ENCODE measurements at regions not wholly inside any gene's neighbourhood (a gene's known extent, or its start where the extent isn't known, plus 50 kb on each side); places are given as distances from the start of the nearest gene placed in this dataset.

DNA sequence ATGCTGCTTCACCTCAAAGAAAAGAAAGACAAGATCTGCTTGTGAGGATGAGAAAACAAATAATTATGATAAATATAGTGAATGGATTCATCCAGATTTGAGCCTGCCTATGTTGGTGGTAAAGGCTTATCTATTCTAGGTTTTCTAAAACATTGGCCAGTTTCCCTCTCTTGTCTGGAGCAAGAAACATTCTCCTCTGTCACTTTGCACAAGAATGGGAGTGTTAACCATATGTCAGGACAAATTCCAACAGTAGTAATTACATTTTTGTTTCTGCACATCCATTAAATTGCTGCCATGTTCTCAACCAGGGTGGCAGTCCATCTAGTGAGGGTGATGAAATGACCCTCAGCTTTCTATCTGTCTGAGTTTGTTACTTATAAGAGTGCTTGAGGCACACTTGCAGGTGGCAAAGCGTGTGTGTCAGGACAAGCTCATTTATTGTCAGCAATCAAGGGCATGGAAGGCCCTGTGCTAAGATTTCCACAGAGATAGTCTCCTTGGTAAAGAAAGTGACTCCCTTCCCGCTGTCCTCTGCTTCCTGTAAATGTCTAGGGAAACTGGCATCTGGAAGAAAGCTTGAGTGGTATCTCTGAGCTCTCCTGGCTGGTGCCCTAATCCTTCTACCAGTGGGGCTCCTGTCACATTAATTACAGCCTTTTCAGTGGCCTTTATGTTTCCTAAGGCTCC, 502.1 kb upstream of the FLRT2 start:
- TF ChIP-seq, protein P1, sequence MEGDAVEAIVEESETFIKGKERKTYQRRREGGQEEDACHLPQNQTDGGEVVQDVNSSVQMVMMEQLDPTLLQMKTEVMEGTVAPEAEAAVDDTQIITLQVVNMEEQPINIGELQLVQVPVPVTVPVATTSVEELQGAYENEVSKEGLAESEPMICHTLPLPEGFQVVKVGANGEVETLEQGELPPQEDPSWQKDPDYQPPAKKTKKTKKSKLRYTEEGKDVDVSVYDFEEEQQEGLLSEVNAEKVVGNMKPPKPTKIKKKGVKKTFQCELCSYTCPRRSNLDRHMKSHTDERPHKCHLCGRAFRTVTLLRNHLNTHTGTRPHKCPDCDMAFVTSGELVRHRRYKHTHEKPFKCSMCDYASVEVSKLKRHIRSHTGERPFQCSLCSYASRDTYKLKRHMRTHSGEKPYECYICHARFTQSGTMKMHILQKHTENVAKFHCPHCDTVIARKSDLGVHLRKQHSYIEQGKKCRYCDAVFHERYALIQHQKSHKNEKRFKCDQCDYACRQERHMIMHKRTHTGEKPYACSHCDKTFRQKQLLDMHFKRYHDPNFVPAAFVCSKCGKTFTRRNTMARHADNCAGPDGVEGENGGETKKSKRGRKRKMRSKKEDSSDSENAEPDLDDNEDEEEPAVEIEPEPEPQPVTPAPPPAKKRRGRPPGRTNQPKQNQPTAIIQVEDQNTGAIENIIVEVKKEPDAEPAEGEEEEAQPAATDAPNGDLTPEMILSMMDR (IDR thresholded peaks at IDR 0.05; ENCODE audit: low read length, missing control alignments), result no peak
- no peak for DNase-seq (ENCODE audit: low read depth)
- H3K4me3 ChIP-seq (replicated peaks; ENCODE audit: low read depth, low read length), result no peak overlapping the region

DNA sequence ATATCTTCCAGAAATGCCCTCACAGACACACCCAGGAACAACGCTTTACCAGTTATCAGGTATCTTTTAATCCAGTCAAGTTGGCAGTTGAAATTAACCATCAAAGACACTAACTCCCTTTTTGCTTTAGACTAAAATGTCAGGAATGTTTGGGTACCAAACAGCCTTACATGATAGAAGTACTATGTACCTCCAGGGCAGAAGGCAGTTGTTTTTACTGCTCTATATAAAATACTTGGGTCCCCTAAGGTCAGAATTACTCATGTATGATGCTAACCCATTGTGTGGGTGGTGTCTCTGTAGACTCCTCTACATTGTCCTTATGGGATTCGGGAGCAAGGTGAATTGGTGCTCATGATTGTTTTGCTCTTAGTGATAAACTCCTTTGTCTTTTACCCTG, 492.5 kb upstream of the FLRT2 start:
- DNase-seq (ENCODE audit: low read depth), result no peak
- TF ChIP-seq, protein P1 (IDR thresholded peaks at IDR 0.05; ENCODE audit: low read length, missing control alignments), result no peak
- no peak overlapping the region for H3K4me3 ChIP-seq (replicated peaks; ENCODE audit: low read depth, low read length)

DNA sequence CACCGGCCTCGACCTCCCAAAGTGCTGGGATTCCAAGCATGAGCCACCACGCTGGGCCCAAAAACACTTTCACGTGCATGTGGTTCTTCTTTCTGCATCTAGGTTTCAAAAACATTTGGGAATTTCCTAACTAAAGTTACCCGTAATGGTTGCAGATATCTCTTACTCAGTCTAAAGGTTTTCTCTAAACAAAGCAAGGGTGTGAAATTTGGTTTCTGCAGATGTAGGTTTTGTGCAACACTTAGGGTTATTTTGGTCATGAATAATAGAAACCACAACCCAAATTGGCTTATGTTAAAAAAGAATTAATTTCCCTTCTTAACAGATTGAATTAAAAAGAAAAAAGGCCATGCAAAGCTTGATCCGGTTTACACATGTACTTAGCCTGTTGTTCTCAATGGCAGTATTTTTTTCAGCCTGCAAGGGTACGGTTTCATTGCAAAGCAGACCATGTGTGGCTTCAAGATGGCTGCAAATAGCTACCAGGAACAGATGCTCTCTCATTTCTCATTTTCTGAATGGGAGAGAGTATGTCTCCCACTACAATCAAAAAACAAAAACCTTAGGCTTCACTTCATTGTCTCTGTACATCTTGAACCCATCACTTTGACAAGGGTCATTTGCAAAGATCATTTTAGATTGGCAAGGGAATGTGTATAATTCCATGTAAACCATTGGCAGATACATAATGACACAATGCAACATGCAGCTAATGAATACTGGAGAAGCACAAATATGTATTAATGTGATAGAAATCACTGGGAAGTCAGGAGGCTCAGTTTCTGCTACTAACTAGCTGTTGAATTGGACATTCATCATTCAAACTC, 491.2 kb upstream of the FLRT2 start:
- H3K4me3 ChIP-seq (replicated peaks; ENCODE audit: low read depth, low read length), result no peak overlapping the region
- TF ChIP-seq, protein P1 (IDR thresholded peaks at IDR 0.05; ENCODE audit: low read length, missing control alignments), result no peak
- DNase-seq (ENCODE audit: low read depth), result no peak

DNA sequence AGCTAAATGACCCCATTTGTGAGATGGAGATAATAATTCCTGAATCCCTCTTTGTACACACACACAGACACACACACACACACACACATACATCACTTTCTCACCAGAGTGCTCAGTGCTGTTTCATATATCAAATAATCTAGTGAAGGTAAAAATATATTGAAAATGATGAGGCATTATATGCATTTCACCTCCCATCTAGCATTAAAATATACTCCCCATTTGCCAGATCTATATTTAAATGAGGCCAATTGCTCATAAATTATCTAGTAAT, 490.7 kb upstream of the FLRT2 start:
- H3K4me3 ChIP-seq (replicated peaks; ENCODE audit: low read depth, low read length), result no peak overlapping the region
- DNase-seq (ENCODE audit: low read depth), result no peak
- TF ChIP-seq, protein P1 (IDR thresholded peaks at IDR 0.05; ENCODE audit: low read length, missing control alignments), result no peak

DNA sequence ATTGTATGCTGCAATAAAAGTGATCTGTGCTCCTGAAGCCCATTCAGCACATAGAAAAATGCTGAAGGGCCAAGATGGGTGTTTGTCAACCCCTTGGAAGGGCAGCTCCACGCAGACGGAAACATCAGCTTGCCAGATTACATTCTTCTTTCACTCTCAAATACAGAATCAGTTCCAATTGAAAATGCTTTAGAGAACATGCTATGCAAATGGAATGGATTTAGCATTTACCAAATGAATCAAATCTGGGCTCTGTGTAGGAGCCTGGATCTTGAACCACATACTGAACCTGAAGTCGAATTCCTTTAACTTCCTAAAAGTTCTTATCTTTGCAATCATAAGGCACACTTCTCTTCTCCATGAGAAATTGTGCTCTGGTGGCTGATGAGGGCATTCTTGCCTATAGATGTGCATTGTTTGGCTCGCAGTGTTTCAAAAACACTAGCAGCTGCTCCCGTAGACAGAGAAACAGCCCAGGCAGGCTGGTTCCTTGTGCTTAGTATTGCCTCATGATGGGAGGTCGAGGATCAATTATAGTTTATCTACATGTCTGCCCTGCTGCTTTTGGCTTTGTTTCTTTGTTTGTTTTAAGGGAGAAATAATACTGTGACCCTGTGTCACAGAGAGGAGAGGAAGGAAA, 489.8 kb upstream of the FLRT2 start:
- DNase-seq (ENCODE audit: low read depth), result peak; percentile 3
- H3K4me3 ChIP-seq (replicated peaks; ENCODE audit: low read depth, low read length), result no peak overlapping the region
- TF ChIP-seq, protein P1 (IDR thresholded peaks at IDR 0.05; ENCODE audit: low read length, missing control alignments), result no peak

DNA sequence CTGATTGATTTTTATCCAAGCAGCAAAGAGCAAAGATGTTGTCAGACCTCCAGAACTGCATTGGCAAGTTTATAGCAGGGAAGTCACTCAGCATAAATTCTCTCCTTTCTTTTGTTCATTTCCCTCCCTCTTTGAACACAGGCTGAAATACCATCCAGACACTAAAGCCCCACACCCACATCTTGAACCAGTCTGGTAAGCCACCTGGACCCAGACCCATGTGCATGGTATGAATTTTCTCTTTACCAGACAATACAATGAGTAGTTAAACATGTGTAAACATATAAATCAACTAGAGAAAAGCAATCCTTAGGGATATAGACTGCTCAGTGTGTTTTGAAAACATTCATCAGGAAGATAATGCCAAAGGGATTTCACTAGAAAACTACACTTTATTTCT, 488.3 kb upstream of the FLRT2 start:
- DNase-seq (ENCODE audit: low read depth), result no peak
- TF ChIP-seq, protein P1 (IDR thresholded peaks at IDR 0.05; ENCODE audit: low read length, missing control alignments), result no peak
- no peak overlapping the region for H3K4me3 ChIP-seq (replicated peaks; ENCODE audit: low read depth, low read length)

All from fibroblast of pulmonary artery (primary cell).